Ishikawa (cell line): ENCODE measurements at regions not wholly inside any gene's neighbourhood (a gene's known extent, or its start where the extent isn't known, plus 50 kb on each side); places are given as distances from the start of the nearest gene placed in this dataset.

Experiments
- CEBPB ChIP-seq: IDR thresholded peaks from 2 replicates; pipeline ENCODE4 v1.6.1; 2012
- CREB1 ChIP-seq: IDR thresholded peaks from 2 replicates; pipeline ENCODE4 v1.6.1; 2012; ENCODE audit warnings: low read depth
- EGR1 ChIP-seq: IDR thresholded peaks from 2 replicates; pipeline ENCODE4 v1.6.1; 2012
- EP300 ChIP-seq: IDR thresholded peaks from 2 replicates; pipeline ENCODE4 v1.6.1; 2012; ENCODE audit warnings: borderline replicate concordance
- FOXM1 ChIP-seq: IDR thresholded peaks from 2 replicates; pipeline ENCODE4 v1.6.1; 2012; ENCODE audit warnings: low read depth, borderline replicate concordance
- NFIC ChIP-seq: IDR thresholded peaks from 2 replicates; pipeline ENCODE4 v1.6.1; 2012
- RAD21 ChIP-seq: IDR thresholded peaks from 2 replicates; pipeline ENCODE4 v1.6.1; 2012; ENCODE audit warnings: low read depth
- TAF1 ChIP-seq: IDR thresholded peaks from 2 replicates; pipeline ENCODE4 v1.6.1; 2012; ENCODE audit warnings: low read depth, mild to moderate bottlenecking
- TCF12 ChIP-seq: IDR thresholded peaks from 2 replicates; pipeline ENCODE4 v1.6.1; 2012; ENCODE audit warnings: low read depth
- TEAD4 ChIP-seq: IDR thresholded peaks from 2 replicates; pipeline ENCODE4 v1.6.1; 2012
- USF1 ChIP-seq: IDR thresholded peaks from 2 replicates; pipeline ENCODE4 v1.6.1; 2012
- YY1 ChIP-seq: IDR thresholded peaks from 2 replicates; pipeline ENCODE4 v1.6.1; 2012; ENCODE audit warnings: low read depth
- ZBTB7A ChIP-seq: IDR thresholded peaks from 2 replicates; pipeline ENCODE4 v1.6.1; 2012; ENCODE audit warnings: low read depth
- TF ChIP-seq, protein P1 (sequence below): IDR thresholded peaks from 2 replicates; pipeline ENCODE4 v1.6.1; 2012
- TF ChIP-seq, protein P2 (sequence below): IDR thresholded peaks from 2 replicates; pipeline ENCODE4 v1.6.1; 2012; ENCODE audit warnings: low read depth, mild to moderate bottlenecking

GRCh38 chr2:59204040-59204439 lies 962.9 kb upstream of the FANCL start:
- TF ChIP-seq RAD21 = no peak
- TF ChIP-seq, protein P1, sequence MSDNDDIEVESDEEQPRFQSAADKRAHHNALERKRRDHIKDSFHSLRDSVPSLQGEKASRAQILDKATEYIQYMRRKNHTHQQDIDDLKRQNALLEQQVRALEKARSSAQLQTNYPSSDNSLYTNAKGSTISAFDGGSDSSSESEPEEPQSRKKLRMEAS = no peak
- no peak for TF ChIP-seq YY1
- no peak for TF ChIP-seq TCF12
- no peak for TF ChIP-seq FOXM1
- TF ChIP-seq EP300 = no peak
- TF ChIP-seq, protein P2, sequence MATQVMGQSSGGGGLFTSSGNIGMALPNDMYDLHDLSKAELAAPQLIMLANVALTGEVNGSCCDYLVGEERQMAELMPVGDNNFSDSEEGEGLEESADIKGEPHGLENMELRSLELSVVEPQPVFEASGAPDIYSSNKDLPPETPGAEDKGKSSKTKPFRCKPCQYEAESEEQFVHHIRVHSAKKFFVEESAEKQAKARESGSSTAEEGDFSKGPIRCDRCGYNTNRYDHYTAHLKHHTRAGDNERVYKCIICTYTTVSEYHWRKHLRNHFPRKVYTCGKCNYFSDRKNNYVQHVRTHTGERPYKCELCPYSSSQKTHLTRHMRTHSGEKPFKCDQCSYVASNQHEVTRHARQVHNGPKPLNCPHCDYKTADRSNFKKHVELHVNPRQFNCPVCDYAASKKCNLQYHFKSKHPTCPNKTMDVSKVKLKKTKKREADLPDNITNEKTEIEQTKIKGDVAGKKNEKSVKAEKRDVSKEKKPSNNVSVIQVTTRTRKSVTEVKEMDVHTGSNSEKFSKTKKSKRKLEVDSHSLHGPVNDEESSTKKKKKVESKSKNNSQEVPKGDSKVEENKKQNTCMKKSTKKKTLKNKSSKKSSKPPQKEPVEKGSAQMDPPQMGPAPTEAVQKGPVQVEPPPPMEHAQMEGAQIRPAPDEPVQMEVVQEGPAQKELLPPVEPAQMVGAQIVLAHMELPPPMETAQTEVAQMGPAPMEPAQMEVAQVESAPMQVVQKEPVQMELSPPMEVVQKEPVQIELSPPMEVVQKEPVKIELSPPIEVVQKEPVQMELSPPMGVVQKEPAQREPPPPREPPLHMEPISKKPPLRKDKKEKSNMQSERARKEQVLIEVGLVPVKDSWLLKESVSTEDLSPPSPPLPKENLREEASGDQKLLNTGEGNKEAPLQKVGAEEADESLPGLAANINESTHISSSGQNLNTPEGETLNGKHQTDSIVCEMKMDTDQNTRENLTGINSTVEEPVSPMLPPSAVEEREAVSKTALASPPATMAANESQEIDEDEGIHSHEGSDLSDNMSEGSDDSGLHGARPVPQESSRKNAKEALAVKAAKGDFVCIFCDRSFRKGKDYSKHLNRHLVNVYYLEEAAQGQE = no peak
- TF ChIP-seq TEAD4 = no peak
- TF ChIP-seq USF1 = no peak

- TF ChIP-seq EP300 (no peak), RAD21 (no peak), ZBTB7A (no peak), TCF12 (no peak), USF1 (no peak), CEBPB (no peak), TAF1 (no peak), YY1 (no peak), NFIC (no peak), TEAD4 (no peak), FOXM1 (no peak), CREB1 (no peak), EGR1 (no peak)
- TF ChIP-seq, protein P2 = no peak
- TF ChIP-seq, protein P1 = no peak
Measured at GRCh38 chr2:59196491-59196890, 955.4 kb upstream of the FANCL start.

DNA sequence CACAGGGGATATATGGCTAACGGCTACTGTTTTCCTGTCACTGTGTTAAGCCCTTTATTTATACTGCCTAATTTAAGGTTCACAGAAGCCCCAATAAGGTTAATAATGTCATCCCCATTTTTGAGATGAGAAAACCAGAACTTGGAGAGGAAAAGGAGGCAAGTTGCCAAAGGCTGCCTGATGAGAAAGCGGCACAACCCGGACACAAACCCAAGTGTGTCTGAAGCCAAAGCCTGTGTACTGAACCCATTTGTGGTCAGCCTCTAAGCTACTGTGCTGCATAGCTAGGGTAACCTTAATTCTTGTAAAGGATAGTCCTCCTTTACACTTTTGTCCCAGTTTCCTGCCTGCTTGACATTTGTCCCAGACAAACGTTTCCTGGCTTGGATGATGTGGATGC lies 954.7 kb upstream of the FANCL start:
- TF ChIP-seq RAD21 = no peak
- no peak for TF ChIP-seq EP300
- TF ChIP-seq EGR1 = no peak
- TF ChIP-seq, protein P2 = no peak
- TF ChIP-seq TAF1 = no peak
- no peak for TF ChIP-seq TEAD4
- TF ChIP-seq YY1 = no peak
- TF ChIP-seq ZBTB7A = no peak
- TF ChIP-seq CREB1 = no peak
- TF ChIP-seq, protein P1 = no peak

- TF ChIP-seq RAD21 = no peak
- TF ChIP-seq EGR1 = no peak
- TF ChIP-seq CEBPB = no peak
- TF ChIP-seq TCF12 = no peak
- no peak for TF ChIP-seq YY1
- TF ChIP-seq USF1 = no peak
Measured at GRCh38 chr2:59191781-59192180, 950.7 kb upstream of the FANCL start.

- TF ChIP-seq ZBTB7A (no peak), YY1 (no peak), CREB1 (no peak), USF1 (no peak), TAF1 (no peak), EGR1 (no peak), TEAD4 (no peak), CEBPB (no peak)
- TF ChIP-seq, protein P2 = no peak
Measured at GRCh38 chr2:59190518-59190917, 949.4 kb upstream of the FANCL start.
